Activated B cell treated with CpG ODN at 0.5 μM for 24 hours (primary cell): ENCODE measurements at regions not wholly inside any gene's neighbourhood (a gene's known extent, or its start where the extent isn't known, plus 50 kb on each side); places are given as distances from the start of the nearest gene placed in this dataset.

ENCODE experiments used
- ATAC-seq: fragments of 200-7000 bp; cut with Tn5 transposase; one replicate; pipeline ENCODE4 v1.10.0; 2021; ENCODE audit warnings: low read depth, mild to moderate bottlenecking, moderate library complexity
- CTCF ChIA-PET: fragments of 350-600 bp; sonication (Branson Sonifier 250); formaldehyde crosslinking; loops from one replicate; lab custom pipeline; 2021; ENCODE audit warnings: antibody characterized with exemption; lab: Charles Lee
- POLR2A ChIA-PET: fragments of 350-600 bp; sonication (Branson Sonifier 250); formaldehyde crosslinking; loops from one replicate; lab custom pipeline; 2021; ENCODE audit warnings: antibody characterized with exemption; lab: Charles Lee
- DNase-seq: peaks from one replicate; pipeline ENCODE4 v3.0.0; 2022
- H3K27ac Mint-ChIP-seq: one replicate; pipeline ENCODE4 v1.8.0; 2020; ENCODE audit warnings: mixed read lengths
- H3K27me3 Mint-ChIP-seq: one replicate; pipeline ENCODE4 v1.8.0; 2021; ENCODE audit warnings: mixed read lengths
- H3K36me3 Mint-ChIP-seq: one replicate; pipeline ENCODE4 v1.8.0; 2021; ENCODE audit warnings: low read depth, mixed read lengths
- H3K4me1 Mint-ChIP-seq: one replicate; pipeline ENCODE4 v1.8.0; 2021; ENCODE audit warnings: mixed read lengths
- H3K4me3 Mint-ChIP-seq: one replicate; pipeline ENCODE4 v1.8.0; 2020; ENCODE audit warnings: mild to moderate bottlenecking, mixed read lengths
- H3K9me3 Mint-ChIP-seq: one replicate; pipeline ENCODE4 v1.8.0; 2020; ENCODE audit warnings: mixed read lengths
- CTCF ChIP-seq: fragments of 200-600 bp; IDR thresholded peaks from one replicate; pipeline ENCODE4 v1.8.0; 2022; ENCODE audit warnings: antibody characterized with exemption, mild to moderate bottlenecking
- intact Hi-C: fragments of 100-400 bp; cut with micrococcal nuclease; formaldehyde crosslinking; loops from one replicate; pipeline ENCODE4 v1.15.1; 2024

GRCh38 chr15:69628256-69629093 lies 175.9 kb downstream of the RPLP1 start:
- Mint-ChIP-seq H3K36me3 (no peaks in the 10 kb centered on the region), H3K27ac (no peak overlapping the region), H3K9me3 (no peaks in the 10 kb centered on the region), H3K27me3 (peaks cover 49% of the 10 kb centered on the region), H3K4me3 (no peak overlapping the region), H3K4me1 (peaks cover 1% of the 10 kb centered on the region)
- ChIA-PET POLR2A (no interaction called here), CTCF (no interaction called here)
- no peak for TF ChIP-seq CTCF
- intact Hi-C loops: no loop called here
- ATAC-seq (no peak), DNase-seq (no peak)

- Mint-ChIP-seq H3K4me1 (peaks cover 1% of the 10 kb centered on the region), H3K9me3 (no peaks in the 10 kb centered on the region), H3K36me3 (no peaks in the 10 kb centered on the region), H3K4me3 (no peak overlapping the region), H3K27me3 (peaks cover 40% of the 10 kb centered on the region), H3K27ac (no peak overlapping the region)
- CTCF ChIA-PET: no interaction called here
- POLR2A ChIA-PET: no interaction called here
- intact Hi-C loops: no loop called here
- no peak for TF ChIP-seq CTCF
- DNase-seq: no peak
- peak; percentile 28 for ATAC-seq
Observed at GRCh38 chr15:69629631-69630161, 177.1 kb downstream of the RPLP1 start.

- no peak for ATAC-seq
- Mint-ChIP-seq H3K9me3 (no peaks in the 10 kb centered on the region), H3K27me3 (peaks cover 41% of the 10 kb centered on the region), H3K36me3 (no peaks in the 10 kb centered on the region), H3K4me3 (no peak overlapping the region), H3K4me1 (peaks cover 1% of the 10 kb centered on the region), H3K27ac (no peak overlapping the region)
- intact Hi-C loops: no loop called here
- ChIA-PET POLR2A (no interaction called here), CTCF (no interaction called here)
- no peak for TF ChIP-seq CTCF
- DNase-seq: no peak
Observed at GRCh38 chr15:69631005-69631404, 178.4 kb downstream of the RPLP1 start.

- intact Hi-C loops: no loop called here
- POLR2A ChIA-PET: no interaction called here
- DNase-seq (no peak), ATAC-seq (no peak)
- no peak overlapping the region for H3K4me3 Mint-ChIP-seq
- H3K36me3 Mint-ChIP-seq: no peaks in the 10 kb centered on the region
- H3K9me3 Mint-ChIP-seq: no peaks in the 10 kb centered on the region
- H3K27me3 Mint-ChIP-seq: peaks cover 39% of the 10 kb centered on the region
- no peak for TF ChIP-seq CTCF
- CTCF ChIA-PET: no interaction called here
- H3K27ac Mint-ChIP-seq: no peak overlapping the region
- peaks cover 1% of the 10 kb centered on the region for H3K4me1 Mint-ChIP-seq
Observed at GRCh38 chr15:69631978-69632377, 179.4 kb downstream of the RPLP1 start.

GRCh38 chr15:69634860-69635259 lies 182.2 kb downstream of the RPLP1 start:
- no peak overlapping the region for H3K4me3 Mint-ChIP-seq
- CTCF ChIA-PET: no interaction called here
- no peak for ATAC-seq
- no peak for DNase-seq
- peaks cover 7% of the 10 kb centered on the region for H3K9me3 Mint-ChIP-seq
- H3K27ac Mint-ChIP-seq: no peak overlapping the region
- H3K27me3 Mint-ChIP-seq: peaks cover 31% of the 10 kb centered on the region
- intact Hi-C loops: no loop called here
- H3K36me3 Mint-ChIP-seq: no peaks in the 10 kb centered on the region
- TF ChIP-seq CTCF: no peak
- H3K4me1 Mint-ChIP-seq: no peaks in the 10 kb centered on the region
- POLR2A ChIA-PET: no interaction called here
